Chondrocyte (in vitro differentiated cells): ENCODE measurements at regions not wholly inside any gene's neighbourhood (a gene's known extent, or its start where the extent isn't known, plus 50 kb on each side); places are given as distances from the start of the nearest gene placed in this dataset.
A peak's percentile ranks its signal among the peaks of the same experiment; 100 is the strongest.

Experiments used
- DNase-seq: peaks from one replicate; pipeline ENCODE4 v3.0.0; 2021; ENCODE audit warnings: mixed read lengths, low spot score
- H3K27ac Mint-ChIP-seq: one replicate; pipeline ENCODE4 v1.8.0; 2021; ENCODE audit warnings: mild to moderate bottlenecking, moderate library complexity, mixed read lengths; ENCODE audit not compliant: unreplicated experiment
- H3K27me3 Mint-ChIP-seq: 2 replicates; pipeline ENCODE4 v1.8.0; 2021; ENCODE audit warnings: low read depth, mixed read lengths
- H3K36me3 Mint-ChIP-seq: 2 replicates; pipeline ENCODE4 v1.8.0; 2021; ENCODE audit warnings: low read depth, mixed read lengths
- H3K4me1 Mint-ChIP-seq: 2 replicates; pipeline ENCODE4 v1.8.0; 2021; ENCODE audit warnings: low read depth, mild to moderate bottlenecking, mixed read lengths
- H3K4me3 Mint-ChIP-seq: one replicate; pipeline ENCODE4 v1.8.0; 2021; ENCODE audit warnings: mild to moderate bottlenecking, moderate library complexity, mixed read lengths; ENCODE audit not compliant: unreplicated experiment
- H3K9me3 Mint-ChIP-seq: 2 replicates; pipeline ENCODE4 v1.8.0; 2021; ENCODE audit warnings: low read depth, mixed read lengths
- CTCF ChIP-seq: fragments of 200-600 bp; sonication (generic); IDR thresholded peaks from 2 replicates; pipeline ENCODE4 v1.5.0; 2021; ENCODE audit warnings: antibody characterized with exemption, mild to moderate bottlenecking, moderate library complexity

GRCh38 chr5:17991775-17992174, 357.5 kb downstream of the TAF11L14 start:
- Mint-ChIP-seq H3K9me3 (no peaks in the 10 kb centered on the region), H3K27ac (no peak overlapping the region), H3K4me1 (no peaks in the 10 kb centered on the region), H3K4me3 (no peak overlapping the region), H3K27me3 (no peaks in the 10 kb centered on the region), H3K36me3 (no peaks in the 10 kb centered on the region)
- no peak for TF ChIP-seq CTCF
- DNase-seq: no peak

GRCh38 chr5:17992291-17992690, 358.0 kb downstream of the TAF11L14 start:
- Mint-ChIP-seq H3K4me1 (no peaks in the 10 kb centered on the region), H3K4me3 (no peak overlapping the region), H3K27me3 (no peaks in the 10 kb centered on the region), H3K9me3 (no peaks in the 10 kb centered on the region), H3K27ac (no peak overlapping the region), H3K36me3 (no peaks in the 10 kb centered on the region)
- TF ChIP-seq CTCF: no peak
- DNase-seq: no peak

GRCh38 chr5:17995997-17996396, 361.7 kb downstream of the TAF11L14 start:
- Mint-ChIP-seq H3K4me3 (no peak overlapping the region), H3K27me3 (no peaks in the 10 kb centered on the region), H3K27ac (no peak overlapping the region), H3K4me1 (peaks cover 6% of the 10 kb centered on the region), H3K9me3 (no peaks in the 10 kb centered on the region), H3K36me3 (no peaks in the 10 kb centered on the region)
- TF ChIP-seq CTCF: no peak
- DNase-seq: no peak

- no peak for DNase-seq
- no peaks in the 10 kb centered on the region for H3K27me3 Mint-ChIP-seq
- peaks cover 9% of the 10 kb centered on the region for H3K4me1 Mint-ChIP-seq
- no peak overlapping the region for H3K4me3 Mint-ChIP-seq
- no peak for TF ChIP-seq CTCF
- no peak overlapping the region for H3K27ac Mint-ChIP-seq
- H3K36me3 Mint-ChIP-seq: no peaks in the 10 kb centered on the region
- H3K9me3 Mint-ChIP-seq: peaks cover 5% of the 10 kb centered on the region
Measured at GRCh38 chr5:17999858-18000257, 365.6 kb downstream of the TAF11L14 start.

- Mint-ChIP-seq H3K4me1 (peaks cover 9% of the 10 kb centered on the region), H3K27ac (peak overlapping the region; percentile 79), H3K27me3 (no peaks in the 10 kb centered on the region), H3K4me3 (no peak overlapping the region), H3K36me3 (no peaks in the 10 kb centered on the region), H3K9me3 (peaks cover 10% of the 10 kb centered on the region)
- DNase-seq: no peak
- no peak for TF ChIP-seq CTCF
Measured at GRCh38 chr5:18000744-18001143, 366.5 kb downstream of the TAF11L14 start.
